HepG2 (cell line): ENCODE measurements at regions not wholly inside any gene's neighbourhood (a gene's known extent, or its start where the extent isn't known, plus 50 kb on each side); places are given as distances from the start of the nearest gene placed in this dataset.

ENCODE experiments used
- ATAC-seq: fragments of 200-7000 bp; cut with Tn5 transposase; 3 replicates; pipeline ENCODE4 v1.9.1; 2020; ENCODE audit warnings: mild to moderate bottlenecking, moderate library complexity
- BruUV-seq: library from RNA; stranded (reverse); fragments of 400-500 nt; replicated peaks from 2 replicates; lab custom pipeline; 2021; lab: Mats Ljungman, UMichigan
- CTCF ChIA-PET: fragments of 300-600 bp; formaldehyde crosslinking; extraction: SDS; loops from one replicate; lab custom pipeline; 2021; ENCODE audit warnings: low total read pairs, inconsistent platforms, low intra/inter-chr PET ratio; lab: Yijun Ruan, JAX
- POLR2A ChIA-PET: fragments of 350-600 bp; sonication (Branson Sonifier 250); formaldehyde crosslinking; loops from one replicate; lab custom pipeline; 2020; ENCODE audit warnings: antibody characterized with exemption, inconsistent platforms; lab: Yijun Ruan, JAX
- DNase-seq: peaks from one replicate; pipeline ENCODE4 v3.0.0-alpha.2; 2015; ENCODE audit warnings: low spot score
- FAIRE-seq: peaks from 3 replicates; lab custom pipeline; 2011; peaks lifted over from hg19 to GRCh38; lab: Jason Lieb, UNC
- H2AFZ ChIP-seq: one replicate; pipeline ENCODE4 v1.6.1; 2011; ENCODE audit warnings: low read length, inconsistent platforms
- H3K27ac ChIP-seq: fragments of 300-600 bp; 3 replicates; pipeline ENCODE4 v1.8.0; 2011; ENCODE audit warnings: mixed run types, mild to moderate bottlenecking, mixed read lengths, low read length, inconsistent platforms; ENCODE audit not compliant: insufficient read depth; ENCODE audit errors: extremely low read length
- H3K27me3 ChIP-seq, 2 experiments: fragments of 200-600 bp in 1 of 2; 2 replicates in 1 of 2; 3 replicates in 1 of 2; pipeline versions ENCODE4 v1.6.0 to v1.8.0; 2011; ENCODE audit warnings: low read length in 2 of 2, mild to moderate bottlenecking in 2 of 2, moderate library complexity in 2 of 2, inconsistent platforms in 1 of 2; ENCODE audit not compliant: insufficient read depth in 2 of 2, control insufficient read depth in 1 of 2
- H3K36me3 ChIP-seq, 2 experiments: fragments of 200-600 bp in 1 of 2; replicated peaks in 1 of 2; 2 replicates in 1 of 2; 3 replicates in 1 of 2; pipeline versions ENCODE4 v1.5.1 to v1.8.0; 2011; ENCODE audit warnings: low read length in 2 of 2, inconsistent platforms in 1 of 2; ENCODE audit not compliant: insufficient read depth in 2 of 2, control insufficient read depth in 1 of 2
- H3K4me1 ChIP-seq: 2 replicates; pipeline ENCODE4 v1.5.1; 2012; ENCODE audit warnings: low read length, inconsistent platforms; ENCODE audit not compliant: insufficient read depth
- H3K4me2 ChIP-seq: 2 replicates; pipeline ENCODE4 v1.6.0; 2011; ENCODE audit warnings: low read depth, low read length, inconsistent platforms
- H3K4me3 ChIP-seq, 3 experiments: fragments of 200-600 bp in 1 of 3; sonication (generic), shearing (Covaris generic) in 1 of 3; replicated peaks in 1 of 3; 2 replicates each; pipeline ENCODE4 v1.5.1; 2011 to 2016; ENCODE audit warnings: low read length in 3 of 3, inconsistent platforms in 2 of 3, low read depth in 2 of 3, mild to moderate bottlenecking in 2 of 3, control low read depth in 1 of 3, mixed read lengths in 1 of 3; ENCODE audit not compliant: insufficient read depth in 1 of 3
- H3K79me2 ChIP-seq: one replicate; pipeline ENCODE4 v1.6.1; 2011; ENCODE audit warnings: low read length, inconsistent platforms; ENCODE audit not compliant: insufficient read depth
- H3K9ac ChIP-seq: 2 replicates; pipeline ENCODE4 v1.6.0; 2011; ENCODE audit warnings: mild to moderate bottlenecking, low read depth, low read length, inconsistent platforms; ENCODE audit not compliant: insufficient read depth
- H3K9me3 ChIP-seq: 2 replicates; pipeline ENCODE4 v1.5.1; 2012; ENCODE audit warnings: mild to moderate bottlenecking, low read length
- H4K20me1 ChIP-seq: 2 replicates; pipeline ENCODE4 v1.6.0; 2011; ENCODE audit warnings: inconsistent platforms, mild to moderate bottlenecking, low read length, moderate library complexity; ENCODE audit not compliant: insufficient read depth
- ATAD3A ChIP-seq: sonication (generic); formaldehyde crosslinking; IDR thresholded peaks from 2 replicates; pipeline ENCODE4 v1.4.0; 2020; ENCODE audit warnings: missing genetic modification reagents
- CBX1 ChIP-seq: IDR thresholded peaks from one replicate; pipeline ENCODE4 v1.6.1; 2016; ENCODE audit warnings: antibody characterized with exemption, low read depth
- CHCHD3 ChIP-seq: sonication (generic); formaldehyde crosslinking; IDR thresholded peaks from 2 replicates; pipeline ENCODE4 v1.8.0; 2022; ENCODE audit warnings: mild to moderate bottlenecking, missing genetic modification reagents, moderate library complexity
- GFI1 ChIP-seq: sonication (generic); formaldehyde crosslinking; IDR thresholded peaks from 2 replicates; pipeline ENCODE4 v1.5.0; 2020; ENCODE audit warnings: missing genetic modification reagents, mild to moderate bottlenecking, borderline replicate concordance
- HDAC1 ChIP-seq: sonication (generic); formaldehyde crosslinking; IDR thresholded peaks from 2 replicates; pipeline ENCODE4 v1.5.1; 2020; ENCODE audit warnings: mild to moderate bottlenecking, missing genetic modification reagents
- HOXD1 ChIP-seq: sonication (generic); formaldehyde crosslinking; IDR thresholded peaks from 2 replicates; pipeline ENCODE4 v1.5.0; 2020; ENCODE audit warnings: missing genetic modification reagents
- JDP2 ChIP-seq: sonication (generic); formaldehyde crosslinking; IDR thresholded peaks from 2 replicates; pipeline ENCODE4 v1.8.1; 2022; ENCODE audit warnings: missing genetic modification reagents, borderline replicate concordance
- NRL ChIP-seq: sonication (generic); formaldehyde crosslinking; IDR thresholded peaks from 2 replicates; pipeline ENCODE4 v1.5.0; 2020; ENCODE audit warnings: missing genetic modification reagents, mild to moderate bottlenecking, moderate library complexity, borderline replicate concordance
- PHF20 ChIP-seq: sonication (generic); formaldehyde crosslinking; IDR thresholded peaks from 2 replicates; pipeline ENCODE4 v1.5.0; 2020; ENCODE audit warnings: mild to moderate bottlenecking, missing genetic modification reagents
- TFDP2 ChIP-seq: sonication (generic); formaldehyde crosslinking; IDR thresholded peaks from 2 replicates; pipeline ENCODE4 v1.4.0; 2020; ENCODE audit warnings: missing genetic modification reagents
- ZMYM4 ChIP-seq: sonication (generic); formaldehyde crosslinking; IDR thresholded peaks from 2 replicates; pipeline ENCODE4 v1.8.1; 2023; ENCODE audit warnings: mild to moderate bottlenecking, missing genetic modification reagents
- ZNF598 ChIP-seq: sonication (generic); formaldehyde crosslinking; IDR thresholded peaks from 2 replicates; pipeline ENCODE4 v1.5.1; 2020; ENCODE audit warnings: mild to moderate bottlenecking, missing genetic modification reagents, borderline replicate concordance
- ZSCAN20 ChIP-seq: sonication (generic); formaldehyde crosslinking; IDR thresholded peaks from 2 replicates; pipeline ENCODE4 v1.4.0; 2020; ENCODE audit warnings: missing genetic modification reagents, mild to moderate bottlenecking, borderline replicate concordance
- WGBS: methylation state at CpG from one replicate; pipeline ENCODE4 v1.1.6; 2017; ENCODE audit warnings: low lambda C conversion rate; 5-methylcytosine and 5-hydroxymethylcytosine counted together
- in situ Hi-C: cut with HindIII; loops from 2 replicates; pipeline ENCODE4 v1.10.0; 2017; ENCODE audit warnings: low pct_unique_long_range_greater_than_20kb; ENCODE audit not compliant: extremely low pct_ligation_motif_present
- intact Hi-C: fragments of 100-400 bp; cut with micrococcal nuclease; formaldehyde crosslinking; loops from one replicate; pipeline ENCODE4 v1.10.0; 2022; ENCODE audit not compliant: unreplicated experiment
- TF ChIP-seq, protein P1 (sequence below): sonication (generic); formaldehyde crosslinking; IDR thresholded peaks from 2 replicates; pipeline ENCODE4 v1.4.0; 2020; ENCODE audit warnings: mild to moderate bottlenecking, low read depth, missing genetic modification reagents
- TF ChIP-seq, protein P2 (sequence below): sonication (generic); formaldehyde crosslinking; IDR thresholded peaks from 2 replicates; pipeline ENCODE4 v1.5.0; 2020; ENCODE audit warnings: missing genetic modification reagents
- TF ChIP-seq, protein P3 (sequence below): sonication (generic); formaldehyde crosslinking; IDR thresholded peaks from 2 replicates; pipeline ENCODE4 v1.5.0; 2020; ENCODE audit warnings: missing genetic modification reagents, mild to moderate bottlenecking, borderline replicate concordance
- TF ChIP-seq, protein P4 (sequence below): sonication (generic); formaldehyde crosslinking; IDR thresholded peaks from 2 replicates; pipeline ENCODE4 v1.5.1; 2020; ENCODE audit warnings: missing genetic modification reagents, mild to moderate bottlenecking, borderline replicate concordance

- ChIA-PET CTCF (no interaction called here), POLR2A (no interaction called here)
- Histone ChIP-seq H3K36me3 (no peaks in the 10 kb centered on the region), H3K9me3 (no peaks in the 10 kb centered on the region), H4K20me1 (no peaks in the 10 kb centered on the region; the same call in 1 of the 2 replicates), H3K4me1 (no peaks in the 10 kb centered on the region), H3K27ac (no peak overlapping the region), H2AFZ (no peak overlapping the region), H3K4me3 (no peak overlapping the region), H3K9ac (no peak overlapping the region), H3K79me2 (no peaks in the 10 kb centered on the region), H3K27me3 (peaks cover 4 to 14% of the 10 kb centered on the region in 2 experiments; a peak in 3 of 5 replicates), H3K4me2 (no peak overlapping the region)
- TF ChIP-seq, protein P1, sequence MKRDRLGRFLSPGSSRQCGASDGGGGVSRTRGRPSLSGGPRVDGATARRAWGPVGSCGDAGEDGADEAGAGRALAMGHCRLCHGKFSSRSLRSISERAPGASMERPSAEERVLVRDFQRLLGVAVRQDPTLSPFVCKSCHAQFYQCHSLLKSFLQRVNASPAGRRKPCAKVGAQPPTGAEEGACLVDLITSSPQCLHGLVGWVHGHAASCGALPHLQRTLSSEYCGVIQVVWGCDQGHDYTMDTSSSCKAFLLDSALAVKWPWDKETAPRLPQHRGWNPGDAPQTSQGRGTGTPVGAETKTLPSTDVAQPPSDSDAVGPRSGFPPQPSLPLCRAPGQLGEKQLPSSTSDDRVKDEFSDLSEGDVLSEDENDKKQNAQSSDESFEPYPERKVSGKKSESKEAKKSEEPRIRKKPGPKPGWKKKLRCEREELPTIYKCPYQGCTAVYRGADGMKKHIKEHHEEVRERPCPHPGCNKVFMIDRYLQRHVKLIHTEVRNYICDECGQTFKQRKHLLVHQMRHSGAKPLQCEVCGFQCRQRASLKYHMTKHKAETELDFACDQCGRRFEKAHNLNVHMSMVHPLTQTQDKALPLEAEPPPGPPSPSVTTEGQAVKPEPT (CRISPR knock-in tag): no peak
- TF ChIP-seq, protein P2, sequence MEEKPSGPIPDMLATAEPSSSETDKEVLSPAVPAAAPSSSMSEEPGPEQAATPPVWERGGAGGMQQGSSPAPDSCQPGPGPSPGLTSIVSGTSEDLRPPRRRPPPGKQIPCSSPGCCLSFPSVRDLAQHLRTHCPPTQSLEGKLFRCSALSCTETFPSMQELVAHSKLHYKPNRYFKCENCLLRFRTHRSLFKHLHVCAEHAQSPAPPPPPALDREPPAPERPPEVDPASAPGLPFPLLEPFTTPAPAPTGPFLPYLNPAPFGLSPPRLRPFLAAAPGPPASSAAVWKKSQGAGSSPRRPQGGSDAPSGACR: no peak
- TF ChIP-seq GFI1: no peak
- no peak for TF ChIP-seq NRL (CRISPR knock-in tag)
- no peak for TF ChIP-seq ZNF598 (CRISPR knock-in tag)
- no peak for TF ChIP-seq HOXD1
- TF ChIP-seq, protein P3, sequence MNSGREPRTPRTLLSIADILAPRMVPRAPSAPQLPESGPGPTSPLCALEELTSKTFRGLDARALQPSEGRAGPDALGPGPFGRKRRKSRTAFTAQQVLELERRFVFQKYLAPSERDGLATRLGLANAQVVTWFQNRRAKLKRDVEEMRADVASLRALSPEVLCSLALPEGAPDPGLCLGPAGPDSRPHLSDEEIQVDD (CRISPR knock-in tag): no peak
- no peak for TF ChIP-seq ATAD3A (CRISPR knock-in tag)
- TF ChIP-seq PHF20 (CRISPR knock-in tag): no peak
- TF ChIP-seq, protein P4, sequence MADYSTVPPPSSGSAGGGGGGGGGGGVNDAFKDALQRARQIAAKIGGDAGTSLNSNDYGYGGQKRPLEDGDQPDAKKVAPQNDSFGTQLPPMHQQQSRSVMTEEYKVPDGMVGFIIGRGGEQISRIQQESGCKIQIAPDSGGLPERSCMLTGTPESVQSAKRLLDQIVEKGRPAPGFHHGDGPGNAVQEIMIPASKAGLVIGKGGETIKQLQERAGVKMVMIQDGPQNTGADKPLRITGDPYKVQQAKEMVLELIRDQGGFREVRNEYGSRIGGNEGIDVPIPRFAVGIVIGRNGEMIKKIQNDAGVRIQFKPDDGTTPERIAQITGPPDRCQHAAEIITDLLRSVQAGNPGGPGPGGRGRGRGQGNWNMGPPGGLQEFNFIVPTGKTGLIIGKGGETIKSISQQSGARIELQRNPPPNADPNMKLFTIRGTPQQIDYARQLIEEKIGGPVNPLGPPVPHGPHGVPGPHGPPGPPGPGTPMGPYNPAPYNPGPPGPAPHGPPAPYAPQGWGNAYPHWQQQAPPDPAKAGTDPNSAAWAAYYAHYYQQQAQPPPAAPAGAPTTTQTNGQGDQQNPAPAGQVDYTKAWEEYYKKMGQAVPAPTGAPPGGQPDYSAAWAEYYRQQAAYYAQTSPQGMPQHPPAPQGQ: no peak
- TF ChIP-seq CBX1: no peak
- TF ChIP-seq ZSCAN20 (CRISPR knock-in tag): no peak
- no peak for TF ChIP-seq TFDP2 (CRISPR knock-in tag)
- TF ChIP-seq ZMYM4 (CRISPR knock-in tag): no peak
- TF ChIP-seq JDP2: no peak
- no peak for TF ChIP-seq CHCHD3 (CRISPR knock-in tag)
- TF ChIP-seq HDAC1 (CRISPR knock-in tag): no peak
- ATAC-seq (no peak; the same call in 2 of the 3 replicates), DNase-seq (no peak), FAIRE-seq (no peak)
- in situ Hi-C loops: no loop called here
- BruUV-seq: no TSS peak
- WGBS: 3% methylated on average over 3 of the region's 18 CpGs
- intact Hi-C loops: no loop called here
These were observed 77.1 kb downstream of the HMX1 start for GRCh38 chr4:8794491-8794890.
